Pancreas (tissue), 10 donors: ENCODE measurements at regions not wholly inside any gene's neighbourhood (a gene's known extent, or its start where the extent isn't known, plus 50 kb on each side); places are given as distances from the start of the nearest gene placed in this dataset.

Source experiments
- ATAC-seq, 4 donors: fragments of 200-7000 bp; cut with Tn5 transposase; one replicate each; pipeline versions ENCODE4 v1.8.0 to v1.9.1; 2020; ENCODE audit warnings: mild to moderate bottlenecking in 4 of 4, moderate library complexity in 4 of 4
- DNase-seq, 6 donors: peaks; one replicate each; pipeline ENCODE4 v3.0.0-alpha.2; 2020
- FAIRE-seq: peaks from 2 replicates; lab custom pipeline; 2012; peaks lifted over from hg19 to GRCh38; lab: Jason Lieb, UNC
- H3K27ac ChIP-seq, 4 donors: fragments of 200-600 bp; sonication (generic); 1 replicate in 3 of 4; 2 replicates in 1 of 4; pipeline versions ENCODE4 v1.5.0 to v1.8.0; 2020
- H3K27me3 ChIP-seq, 4 donors: fragments of 200-600 bp; one replicate each; pipeline ENCODE4 v1.8.0; 2021
- H3K36me3 ChIP-seq, 3 donors: fragments of 200-600 bp; sonication (generic) in 1 of 3; one replicate each; pipeline versions ENCODE4 v1.5.0 to v1.8.0; 2020 to 2021
- H3K4me1 ChIP-seq, 3 donors: fragments of 200-600 bp; one replicate each; pipeline ENCODE4 v1.8.0; 2021
- H3K4me3 ChIP-seq, 4 donors: fragments of 200-600 bp; sonication (generic) in 2 of 4; one replicate each; pipeline versions ENCODE4 v1.5.0 to v1.8.0; 2020 to 2021
- H3K9me3 ChIP-seq, 4 donors: fragments of 200-600 bp; one replicate each; pipeline ENCODE4 v1.8.0; 2021
- CTCF ChIP-seq, 4 donors: fragments of 200-600 bp; sonication (generic) in 3 of 4; IDR thresholded peaks; one replicate each; pipeline versions ENCODE4 v1.5.0 to v1.8.0; 2021; ENCODE audit warnings: antibody characterized with exemption in 4 of 4
- WGBS, 2 donors: extraction: QIAGEN DNeasy Blood & Tissue Kit; methylation state at CpG; one replicate each; pipeline ENCODE4 v1.1.7; 2013; 5-methylcytosine and 5-hydroxymethylcytosine counted together
- intact Hi-C, 3 donors: fragments of 100-400 bp; cut with DNase I; formaldehyde crosslinking; loops; one replicate each; pipeline versions ENCODE4 v1.11.1 to v1.14.2; 2022
- donor health status: healthy with polysubstance abuse.
- donor health status: DM: no; HTN: no; CAD: no; lungs with moderate emphysema.
- donor health status: DM: no; HTN: no; CAD: no.
- donor health status: control.
- donor health status: control.
- donor health status: Bipolar disorder and iron deficiency.
- donor health status: DM: yes; HTN: yes; CAD: no.
- donor health status: DM: no; HTN: no; CAD: no.
- donor health status: DM: no; HTN: no; CAD: no.
- donor health status: DM: yes; HTN: yes; CAD: no.

GRCh38 chrX:127782904-127783303 lies 269.3 kb downstream of the ACTRT1 start:
- Histone ChIP-seq H3K27ac (no peak overlapping the region), H3K27me3 (no peaks in the 10 kb centered on the region), H3K4me3 (no peak overlapping the region), H3K4me1 (no peaks in the 10 kb centered on the region), H3K36me3 (no peaks in the 10 kb centered on the region), H3K9me3 (no peaks in the 10 kb centered on the region)
- intact Hi-C loops, result no loop called here
- TF ChIP-seq CTCF (IDR thresholded peaks at IDR 0.05), result no peak
- no peak for DNase-seq
- no peak for FAIRE-seq
- 64 to 68% methylated on average over 2 of the region's 2 CpGs for WGBS, 2 donors
- ATAC-seq, result no peak

- Histone ChIP-seq H3K27ac (no peak overlapping the region), H3K36me3 (no peaks in the 10 kb centered on the region), H3K27me3 (no peaks in the 10 kb centered on the region), H3K9me3 (no peaks in the 10 kb centered on the region), H3K4me1 (no peaks in the 10 kb centered on the region), H3K4me3 (no peak overlapping the region)
- FAIRE-seq (no peak), ATAC-seq (no peak), DNase-seq (no peak)
- TF ChIP-seq CTCF (IDR thresholded peaks at IDR 0.05), result no peak
- WGBS, 2 donors, result 51 to 57% methylated on average over 3 of the region's 3 CpGs
- intact Hi-C loops, result no loop called here
Observed at GRCh38 chrX:127764674-127765073, 287.5 kb downstream of the ACTRT1 start.

- FAIRE-seq, result no peak
Observed at GRCh38 chrX:127762663-127763062, 289.5 kb downstream of the ACTRT1 start.

GRCh38 chrX:127732709-127733108 lies 319.5 kb downstream of the ACTRT1 start:
- DNase-seq (no peak), ATAC-seq (no peak), FAIRE-seq (no peak)
- TF ChIP-seq CTCF (IDR thresholded peaks at IDR 0.05), result no peak
- intact Hi-C loops, result no loop called here
- H3K36me3 ChIP-seq, result no peaks in the 10 kb centered on the region
- no peak overlapping the region for H3K27ac ChIP-seq
- H3K4me1 ChIP-seq, result no peaks in the 10 kb centered on the region
- no peaks in the 10 kb centered on the region for H3K27me3 ChIP-seq
- no peak overlapping the region for H3K4me3 ChIP-seq
- no peaks in the 10 kb centered on the region for H3K9me3 ChIP-seq

More at GRCh38 chrX:127762663-127763062, 289.5 kb downstream of the ACTRT1 start:
- Histone ChIP-seq H3K27ac (no peak overlapping the region), H3K4me3 (no peak overlapping the region), H3K27me3 (no peaks in the 10 kb centered on the region), H3K9me3 (no peaks in the 10 kb centered on the region), H3K36me3 (no peaks in the 10 kb centered on the region), H3K4me1 (no peaks in the 10 kb centered on the region)
- DNase-seq, result no peak
- intact Hi-C loops, result no loop called here
- no peak for TF ChIP-seq CTCF (IDR thresholded peaks at IDR 0.05)
- ATAC-seq, result no peak

GRCh38 chrX:127726227-127726626 lies 326.0 kb downstream of the ACTRT1 start:
- no peaks in the 10 kb centered on the region for H3K36me3 ChIP-seq
- H3K27ac ChIP-seq, result no peak overlapping the region
- intact Hi-C loops, result no loop called here
- no peaks in the 10 kb centered on the region for H3K9me3 ChIP-seq
- no peak for DNase-seq
- no peak for TF ChIP-seq CTCF (IDR thresholded peaks at IDR 0.05)
- H3K27me3 ChIP-seq, result no peaks in the 10 kb centered on the region
- H3K4me3 ChIP-seq, result no peak overlapping the region
- no peaks in the 10 kb centered on the region for H3K4me1 ChIP-seq
- FAIRE-seq, result no peak
- ATAC-seq, result no peak
